SU-DHL-6 (cell line): ENCODE measurements at regions not wholly inside any gene's neighbourhood (a gene's known extent, or its start where the extent isn't known, plus 50 kb on each side); places are given as distances from the start of the nearest gene placed in this dataset.

Experiments
- CTCF ChIP-seq: fragments of 200-600 bp; sonication (generic); IDR thresholded peaks from one replicate; pipeline ENCODE4 v1.5.1; 2017; ENCODE audit warnings: antibody characterized with exemption, mild to moderate bottlenecking, low read length, moderate library complexity; ENCODE audit not compliant: insufficient read depth, poor library complexity, severe bottlenecking
- EZH2phosphoT487 ChIP-seq: fragments of 200-600 bp; sonication (generic), shearing (Covaris generic); conservative IDR thresholded peaks from 2 replicates; pipeline ENCODE4 v1.6.1; 2018; ENCODE audit warnings: mild to moderate bottlenecking, antibody characterized with exemption, low read length, moderate library complexity, mixed read lengths

GRCh38 chr12:124194264-124194892 is 100.5 kb upstream of the RFLNA start:
- TF ChIP-seq CTCF: no peak
- no peak for TF ChIP-seq EZH2phosphoT487
